GM11168 (cell line): ENCODE measurements at regions not wholly inside any gene's neighbourhood (a gene's known extent, or its start where the extent isn't known, plus 50 kb on each side); places are given as distances from the start of the nearest gene placed in this dataset.

Experiments used
- in situ Hi-C: fragments of 300-500 bp; cut with MboI; formaldehyde crosslinking; loops from one replicate; pipeline ENCODE4 v1.12.0; 2022; ENCODE audit warnings: low sequenced_read_pairs; ENCODE audit not compliant: unreplicated experiment

GRCh38 chr15:62561059-62561519, 396.0 kb upstream of the C2CD4B start:
- in situ Hi-C loops = no loop called here

DNA sequence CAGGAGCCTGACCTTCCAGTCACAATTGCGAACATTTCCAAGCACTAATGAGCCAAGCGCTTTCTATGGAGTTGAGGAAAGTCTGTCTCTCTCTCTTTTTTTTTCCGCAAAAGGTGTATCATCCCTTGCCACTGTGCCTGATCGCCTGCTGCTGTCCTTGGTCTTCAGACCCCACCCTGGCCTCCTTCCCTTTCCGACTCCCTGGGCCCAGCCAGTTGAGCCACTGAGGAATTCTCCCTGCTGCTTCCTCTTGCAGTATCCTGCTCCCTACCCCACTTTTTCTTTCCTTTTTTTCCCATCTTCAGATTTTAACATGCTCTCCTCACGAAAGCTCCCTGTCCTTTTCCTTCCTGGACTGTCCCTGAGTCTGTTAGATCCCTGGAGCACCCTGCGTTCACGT, 396.5 kb upstream of the C2CD4B start:
- in situ Hi-C loops = no loop called here

GRCh38 chr15:62564886-62565633, 400.0 kb upstream of the C2CD4B start:
- in situ Hi-C loops = no loop called here

- in situ Hi-C loops = no loop called here
Observed at GRCh38 chr15:62565634-62566026, 400.5 kb upstream of the C2CD4B start.

GRCh38 chr15:62566248-62566647, 401.2 kb upstream of the C2CD4B start:
- in situ Hi-C loops = no loop called here

GRCh38 chr15:62567501-62567900, 402.4 kb upstream of the C2CD4B start:
- in situ Hi-C loops = no loop called here

GRCh38 chr15:62568004-62568403, 402.9 kb upstream of the C2CD4B start:
- in situ Hi-C loops = no loop called here

DNA sequence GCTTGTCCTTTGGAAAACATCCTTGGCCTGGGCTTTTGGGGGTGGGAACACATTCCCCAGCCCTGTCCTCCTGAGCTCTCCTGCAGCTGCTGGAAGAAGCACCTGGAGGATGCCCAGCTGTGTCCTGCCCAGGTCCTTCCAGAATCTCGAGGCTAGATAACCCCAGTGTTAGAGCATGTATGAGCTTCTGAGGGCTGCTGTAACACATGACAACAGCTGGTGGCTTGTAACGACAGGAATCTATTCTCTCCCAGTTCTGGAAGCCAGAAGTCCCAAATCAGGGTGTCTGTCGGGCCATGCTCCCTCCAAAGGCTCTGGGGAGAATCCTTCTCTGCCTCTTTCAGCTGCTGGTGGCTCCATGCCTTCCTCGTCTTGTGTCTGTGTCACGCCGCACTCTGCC, 403.6 kb upstream of the C2CD4B start:
- in situ Hi-C loops = no loop called here

GRCh38 chr15:62569460-62570404, 404.6 kb upstream of the C2CD4B start:
- in situ Hi-C loops = no loop called here

DNA sequence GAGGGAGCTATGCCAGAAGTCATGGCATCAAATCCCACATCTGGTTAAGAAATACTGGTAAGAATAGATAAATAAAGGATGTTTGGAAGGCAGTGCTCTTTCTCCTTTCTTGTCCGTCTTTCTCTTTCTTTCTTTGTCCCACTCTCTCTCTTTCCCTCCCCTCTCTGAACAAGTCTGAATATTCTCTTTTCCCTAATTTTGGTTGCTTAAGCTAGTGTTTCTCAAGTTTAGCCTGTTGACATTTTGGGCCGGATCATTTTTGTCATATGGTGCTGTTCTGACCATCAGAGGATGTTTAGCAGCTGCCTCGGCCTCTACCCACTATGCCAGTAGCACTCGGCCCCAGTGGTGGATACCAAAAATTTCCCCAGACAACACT, 405.3 kb upstream of the C2CD4B start:
- in situ Hi-C loops = no loop called here

GRCh38 chr15:62571072-62571471, 406.0 kb upstream of the C2CD4B start:
- in situ Hi-C loops = no loop called here

GRCh38 chr15:62572797-62573196, 407.7 kb upstream of the C2CD4B start:
- in situ Hi-C loops = no loop called here

DNA sequence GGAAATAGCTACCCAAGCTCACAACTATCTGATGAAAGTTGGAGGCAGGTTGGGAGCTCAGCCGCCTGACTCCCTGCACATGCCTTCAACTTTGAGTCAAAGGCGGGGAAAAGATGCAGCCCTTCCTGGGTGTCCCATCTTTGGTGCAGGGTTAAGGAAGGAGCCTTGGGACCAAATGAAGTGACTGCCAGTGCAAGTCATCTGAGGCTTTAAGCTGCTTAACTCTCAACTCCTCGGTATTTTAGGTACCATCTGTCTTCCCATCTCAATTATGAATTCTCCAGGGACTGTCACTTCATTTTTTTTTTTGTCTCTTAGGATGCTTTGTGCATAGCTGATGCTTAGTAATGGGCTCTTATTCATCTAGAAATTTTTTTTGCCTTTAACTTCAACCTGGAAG, 408.8 kb upstream of the C2CD4B start:
- in situ Hi-C loops = no loop called here

DNA sequence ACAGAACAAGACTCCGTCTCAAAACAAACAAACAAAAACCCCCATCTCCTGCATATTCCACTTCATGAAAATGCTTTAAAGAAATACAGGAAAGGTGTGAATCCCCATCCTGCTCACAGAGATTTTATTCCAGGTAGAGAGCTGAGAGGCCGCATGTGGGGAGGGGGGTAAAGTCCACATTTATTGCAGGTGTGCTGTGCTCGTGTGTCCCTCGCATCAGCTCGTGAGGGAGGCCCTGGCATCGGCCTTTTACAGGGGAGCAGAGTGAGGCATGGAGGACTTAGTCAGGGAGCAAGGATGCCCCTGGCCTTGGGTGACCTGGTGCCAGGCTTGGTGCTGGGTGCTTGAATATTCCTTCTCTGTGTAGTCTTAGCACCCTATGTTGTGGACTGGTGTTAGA, 413.5 kb upstream of the C2CD4B start:
- in situ Hi-C loops = no loop called here

- in situ Hi-C loops = no loop called here
Observed at GRCh38 chr15:62578960-62579359, 413.9 kb upstream of the C2CD4B start.

- in situ Hi-C loops = no loop called here
Observed at GRCh38 chr15:62579842-62580241, 414.8 kb upstream of the C2CD4B start.

GRCh38 chr15:62582580-62582979, 417.5 kb upstream of the C2CD4B start:
- in situ Hi-C loops = no loop called here

- in situ Hi-C loops = no loop called here
Observed at GRCh38 chr15:62584301-62585235, 419.5 kb upstream of the C2CD4B start.

DNA sequence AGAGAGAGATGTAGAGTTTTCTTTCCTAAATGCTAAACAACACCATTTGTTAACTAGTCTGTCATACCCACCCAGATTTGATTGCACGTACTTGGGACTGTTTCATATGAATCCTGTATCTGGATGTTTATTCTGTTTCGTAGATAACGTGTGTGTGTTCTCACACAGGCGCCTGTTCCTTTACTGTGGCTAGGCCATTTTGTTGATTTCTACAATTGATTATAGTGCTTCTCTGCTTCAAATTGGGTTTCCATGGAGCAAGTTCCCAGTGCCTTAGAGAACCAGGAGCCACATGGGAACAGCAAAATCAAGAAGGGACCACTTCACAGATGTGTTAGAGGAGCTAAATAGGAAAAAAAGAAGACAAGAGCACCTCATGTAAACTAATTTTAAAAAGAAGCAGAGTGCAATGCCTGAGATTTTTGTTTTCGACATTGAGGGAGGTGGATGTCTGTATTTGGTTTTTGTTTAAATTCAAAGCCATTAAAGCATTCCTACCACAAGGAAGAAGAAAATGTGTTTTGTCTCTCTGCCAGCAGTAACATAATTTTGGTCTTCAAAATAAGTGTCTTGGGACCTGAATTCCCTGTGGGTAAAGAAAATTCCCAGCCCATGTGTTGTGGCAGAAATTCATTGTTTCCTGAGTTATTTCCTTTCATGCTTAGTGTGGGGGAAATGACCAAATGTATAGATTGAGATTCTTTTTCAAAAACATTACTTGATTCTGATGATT, 424.0 kb upstream of the C2CD4B start:
- in situ Hi-C loops = no loop called here
